Endothelial cell of hepatic sinusoid (primary cell): ENCODE measurements at regions not wholly inside any gene's neighbourhood (a gene's known extent, or its start where the extent isn't known, plus 50 kb on each side); places are given as distances from the start of the nearest gene placed in this dataset.
"Not testable (repeated sequence)": the region's sequence is repeated elsewhere in the genome, so short reads cannot be mapped to it uniquely, and the experiment has no call there.

Experiments
- in situ Hi-C: cut with HindIII; loops from 2 replicates; pipeline ENCODE4 v1.10.0; 2017; ENCODE audit warnings: low sequenced_read_pairs

- in situ Hi-C loops = no loop called here
Observed at GRCh38 chr2:64932116-64932370, 57.2 kb upstream of the SLC1A4 start.

DNA sequence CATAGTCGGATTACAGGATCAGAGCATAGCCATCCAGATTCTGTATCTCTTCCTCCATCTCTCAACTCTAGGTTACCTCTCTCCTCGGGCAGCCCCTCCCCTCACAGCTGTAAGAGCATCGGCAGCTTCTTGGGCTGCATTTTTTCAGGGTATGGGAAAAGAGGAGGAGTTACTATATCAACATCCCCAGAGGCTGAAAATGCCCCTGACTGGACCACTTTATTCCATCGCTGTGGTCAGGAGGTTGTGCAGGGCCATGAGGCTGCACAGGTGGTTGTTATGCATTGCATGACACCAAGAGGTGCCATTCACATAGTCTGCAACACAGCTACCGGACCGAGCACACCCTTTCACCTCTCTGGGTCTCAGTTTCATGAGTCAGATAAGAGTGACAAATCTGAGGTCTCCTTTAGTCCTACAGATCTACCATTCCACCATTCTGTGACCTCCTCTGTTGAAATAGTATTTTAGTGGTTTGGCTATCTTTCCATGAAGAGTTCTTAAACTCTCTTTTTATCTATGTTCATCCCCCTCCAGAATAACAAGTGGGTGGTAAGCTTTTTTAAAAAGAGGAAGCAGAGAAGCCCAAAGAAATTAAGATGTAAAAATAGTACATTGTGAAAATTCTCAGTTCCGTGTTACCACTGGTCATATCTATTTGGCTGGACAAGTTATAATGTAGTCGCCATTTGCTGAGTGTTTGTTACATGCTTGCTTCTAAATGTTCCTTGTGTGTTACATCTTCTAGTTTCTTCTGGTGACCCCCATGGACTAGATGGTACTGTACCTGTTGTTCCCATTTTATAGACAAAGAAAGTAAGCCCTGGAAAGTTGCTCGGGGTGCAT lies 56.6 kb upstream of the SLC1A4 start:
- in situ Hi-C loops = no loop called here

DNA sequence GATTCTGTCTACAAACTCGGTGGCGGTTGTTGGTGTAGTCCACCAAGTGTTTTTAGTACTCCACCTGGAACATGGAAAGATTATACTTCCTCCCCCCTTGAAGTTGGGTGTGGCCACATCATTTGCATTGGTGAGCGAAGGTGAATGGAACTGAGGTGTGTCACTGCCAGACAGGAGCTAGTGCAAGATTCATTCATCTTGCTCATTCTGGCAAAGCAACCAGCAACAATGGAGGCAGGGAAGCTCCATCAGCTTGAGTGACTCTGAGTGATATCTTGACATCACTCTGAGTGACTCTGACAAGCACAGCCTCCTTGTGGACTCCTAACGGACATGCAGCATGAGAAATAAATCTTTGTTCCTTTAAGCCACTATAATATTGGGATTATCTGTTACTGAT lies 54.7 kb upstream of the SLC1A4 start:
- in situ Hi-C loops = no loop called here

- in situ Hi-C loops = no loop called here
Observed at GRCh38 chr2:64936809-64937208, 52.4 kb upstream of the SLC1A4 start.

DNA sequence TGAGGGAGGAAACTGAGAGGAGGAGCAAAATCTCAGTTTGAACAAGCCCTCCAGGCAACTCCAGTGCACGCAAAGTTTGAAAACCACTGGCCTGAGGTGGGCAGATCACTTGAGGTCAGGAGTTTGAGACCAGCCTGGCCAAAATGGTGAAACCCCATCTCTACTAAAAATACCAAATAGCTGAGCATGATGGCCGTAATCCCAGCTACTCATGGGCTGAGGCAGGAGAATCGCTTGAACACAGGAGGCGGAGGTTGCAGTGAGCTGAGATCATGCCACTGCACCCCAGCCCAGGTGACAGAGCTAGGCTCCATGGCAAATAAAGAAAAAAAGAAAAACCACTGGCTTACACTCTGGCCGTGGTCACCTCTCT lies 51.9 kb upstream of the SLC1A4 start:
- in situ Hi-C loops = not testable (repeated sequence)

DNA sequence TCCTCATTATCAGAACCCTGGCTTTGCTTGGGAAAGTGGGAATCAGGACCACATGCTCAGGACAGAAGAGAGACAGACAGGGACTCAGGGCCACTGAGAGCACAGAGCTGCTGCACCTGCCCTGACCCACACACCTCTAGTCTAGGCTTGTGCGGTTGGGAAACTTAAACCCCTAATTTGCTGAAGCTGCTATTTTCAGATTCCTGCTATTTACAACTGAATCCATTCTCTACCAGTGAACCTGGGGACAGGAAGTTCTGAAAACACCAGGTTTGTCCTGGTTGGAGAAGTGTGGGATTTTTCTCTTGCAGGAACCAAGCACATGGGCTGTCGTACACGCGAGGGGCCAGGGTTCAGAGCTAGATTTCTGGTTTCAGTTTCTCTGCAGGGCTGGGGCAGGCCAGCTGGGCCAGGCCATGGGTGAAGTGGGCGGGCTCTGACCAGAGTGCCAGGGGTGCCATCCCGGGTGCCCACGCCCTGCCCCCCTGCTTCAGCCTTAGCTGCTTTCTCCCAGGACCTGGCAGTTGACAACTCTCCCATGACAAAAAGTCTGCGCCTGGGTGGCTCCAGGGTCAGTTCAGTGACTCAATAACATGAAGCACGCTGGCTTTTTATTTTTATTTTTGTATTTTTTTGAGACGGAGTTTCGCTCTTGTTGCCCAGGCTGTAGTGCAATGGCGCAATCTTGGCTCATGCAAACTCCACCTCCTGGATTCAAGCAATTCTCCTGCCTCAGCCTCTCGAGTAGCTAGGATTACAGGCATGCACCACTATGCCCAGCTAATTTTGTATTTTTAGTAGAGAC lies 51.3 kb upstream of the SLC1A4 start:
- in situ Hi-C loops = no loop called here

GRCh38 chr2:64938607-64939285 lies 50.5 kb upstream of the SLC1A4 start:
- in situ Hi-C loops = no loop called here

DNA sequence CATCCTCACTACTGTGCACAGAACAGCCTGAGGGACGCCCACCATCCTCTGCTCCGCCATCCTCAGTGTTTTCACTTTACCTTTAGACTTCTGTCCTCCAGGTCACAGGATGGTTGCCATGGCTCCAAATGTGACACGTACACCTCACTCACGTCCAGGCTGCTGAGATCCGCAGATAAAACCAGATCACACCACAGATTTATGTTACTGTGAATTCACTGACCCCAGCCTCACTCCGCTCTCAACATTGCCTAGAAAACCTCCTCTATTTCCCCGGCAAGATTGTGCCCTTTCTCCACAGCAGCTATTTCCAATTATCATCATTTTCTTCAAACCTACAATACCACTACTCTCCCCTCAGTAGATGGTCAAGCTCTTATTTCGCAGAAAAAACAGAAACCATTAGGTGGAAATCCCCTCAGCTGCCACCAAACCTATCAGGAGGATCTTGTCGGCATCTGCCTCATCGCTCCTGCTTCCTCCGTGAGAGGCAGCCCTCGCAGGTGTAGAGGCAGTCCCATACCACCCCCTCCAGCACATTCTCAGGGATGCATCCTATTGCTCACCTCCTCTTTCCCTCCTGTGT lies 49.8 kb upstream of the SLC1A4 start:
- in situ Hi-C loops = no loop called here
